ENCODE measurements at regions not wholly inside any gene's neighbourhood (a gene's known extent, or its start where the extent isn't known, plus 50 kb on each side); places are given as distances from the start of the nearest gene placed in this dataset.

- TF ChIP-seq CHD4 (IDR thresholded peaks at IDR 0.05; ENCODE audit: insufficient read depth, insufficient replicate concordance, low read depth, low read length, poor library complexity, severe bottlenecking) (no peak), POLR2A (conservative IDR thresholded peaks at IDR 0.05) (no peak), REST (IDR thresholded peaks at IDR 0.05; ENCODE audit: borderline replicate concordance) (no peak), REST (CRISPR knock-in tag; IDR thresholded peaks at IDR 0.05; ENCODE audit: low read depth) (no peak), TOE1 (IDR thresholded peaks at IDR 0.05; ENCODE audit: borderline replicate concordance) (no peak), TOE1 (CRISPR knock-in tag; IDR thresholded peaks at IDR 0.05; ENCODE audit: borderline replicate concordance, low read depth) (no peak)
- TF ChIP-seq, protein P1, sequence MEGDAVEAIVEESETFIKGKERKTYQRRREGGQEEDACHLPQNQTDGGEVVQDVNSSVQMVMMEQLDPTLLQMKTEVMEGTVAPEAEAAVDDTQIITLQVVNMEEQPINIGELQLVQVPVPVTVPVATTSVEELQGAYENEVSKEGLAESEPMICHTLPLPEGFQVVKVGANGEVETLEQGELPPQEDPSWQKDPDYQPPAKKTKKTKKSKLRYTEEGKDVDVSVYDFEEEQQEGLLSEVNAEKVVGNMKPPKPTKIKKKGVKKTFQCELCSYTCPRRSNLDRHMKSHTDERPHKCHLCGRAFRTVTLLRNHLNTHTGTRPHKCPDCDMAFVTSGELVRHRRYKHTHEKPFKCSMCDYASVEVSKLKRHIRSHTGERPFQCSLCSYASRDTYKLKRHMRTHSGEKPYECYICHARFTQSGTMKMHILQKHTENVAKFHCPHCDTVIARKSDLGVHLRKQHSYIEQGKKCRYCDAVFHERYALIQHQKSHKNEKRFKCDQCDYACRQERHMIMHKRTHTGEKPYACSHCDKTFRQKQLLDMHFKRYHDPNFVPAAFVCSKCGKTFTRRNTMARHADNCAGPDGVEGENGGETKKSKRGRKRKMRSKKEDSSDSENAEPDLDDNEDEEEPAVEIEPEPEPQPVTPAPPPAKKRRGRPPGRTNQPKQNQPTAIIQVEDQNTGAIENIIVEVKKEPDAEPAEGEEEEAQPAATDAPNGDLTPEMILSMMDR (IDR thresholded peaks at IDR 0.05 in 2 of 3, conservative IDR thresholded peaks at IDR 0.05 in 1 of 3; ENCODE audit: insufficient read depth in 2 of 3, low read depth in 1 of 3, low read length in 3 of 3), result no peak
Measured at GRCh38 chr9:83151627-83152137, 88.7 kb upstream of the RASEF start.

All from K562 (cell line).